ENCODE measurements at regions not wholly inside any gene's neighbourhood (a gene's known extent, or its start where the extent isn't known, plus 50 kb on each side); places are given as distances from the start of the nearest gene placed in this dataset.

- DNase-seq (ENCODE audit: low read depth in 2 of 2): no peak
Measured at GRCh38 chr14:36465178-36465577, 54.9 kb downstream of the NKX2-1 start.

GRCh38 chr14:36462890-36463289 lies 57.1 kb downstream of the NKX2-1 start:
- DNase-seq (ENCODE audit: low read depth in 2 of 2): no peak

- DNase-seq (ENCODE audit: low read depth in 2 of 2): no peak
Measured at GRCh38 chr14:36455241-36455627, 64.8 kb downstream of the NKX2-1 start.

GRCh38 chr14:36454599-36455240 lies 65.3 kb downstream of the NKX2-1 start:
- DNase-seq (ENCODE audit: low read depth in 2 of 2): no peak

DNA sequence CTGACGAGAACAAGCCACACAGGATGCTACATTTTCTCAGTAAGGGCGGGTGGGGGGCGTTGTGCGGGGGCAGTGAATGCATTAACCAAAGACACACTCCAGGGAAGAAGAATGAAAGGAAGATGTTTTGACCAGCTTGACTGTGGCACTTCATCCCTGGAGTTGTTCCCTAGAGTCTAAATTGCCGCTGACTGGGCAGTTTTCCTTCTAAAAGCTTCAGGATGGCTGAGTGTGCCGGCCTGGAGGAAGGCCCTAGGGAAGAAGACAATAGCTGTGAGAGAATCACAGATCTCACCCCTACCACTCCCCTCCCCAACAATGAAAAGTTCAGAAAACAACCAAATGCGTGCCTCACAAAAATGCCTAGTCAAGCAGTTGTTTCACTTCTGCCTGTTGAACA lies 67.2 kb downstream of the NKX2-1 start:
- DNase-seq (ENCODE audit: low read depth in 2 of 2): no peak

GRCh38 chr14:36451310-36452065 lies 68.5 kb downstream of the NKX2-1 start:
- DNase-seq (ENCODE audit: low read depth in 2 of 2): no peak

DNA sequence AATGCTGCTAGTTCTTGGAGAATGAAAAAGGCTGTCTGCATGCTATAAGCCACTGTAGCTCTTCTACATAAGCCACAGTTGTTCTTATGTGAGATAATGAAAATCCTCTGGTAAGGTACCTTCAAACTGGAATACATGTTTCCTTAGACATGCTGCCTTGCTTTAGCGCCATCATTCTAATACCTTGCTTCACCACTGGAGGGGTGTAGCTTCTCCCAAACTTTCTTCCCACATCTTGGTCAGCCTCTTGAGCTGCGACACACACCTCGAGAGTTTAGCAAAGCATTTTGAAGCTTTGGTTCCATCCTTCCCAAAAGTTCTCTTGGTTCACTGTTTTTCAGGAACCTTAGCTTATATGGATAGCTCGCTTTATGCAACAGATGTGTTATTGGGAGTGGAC lies 69.5 kb downstream of the NKX2-1 start:
- no peak for DNase-seq (ENCODE audit: low read depth in 2 of 2)

DNA sequence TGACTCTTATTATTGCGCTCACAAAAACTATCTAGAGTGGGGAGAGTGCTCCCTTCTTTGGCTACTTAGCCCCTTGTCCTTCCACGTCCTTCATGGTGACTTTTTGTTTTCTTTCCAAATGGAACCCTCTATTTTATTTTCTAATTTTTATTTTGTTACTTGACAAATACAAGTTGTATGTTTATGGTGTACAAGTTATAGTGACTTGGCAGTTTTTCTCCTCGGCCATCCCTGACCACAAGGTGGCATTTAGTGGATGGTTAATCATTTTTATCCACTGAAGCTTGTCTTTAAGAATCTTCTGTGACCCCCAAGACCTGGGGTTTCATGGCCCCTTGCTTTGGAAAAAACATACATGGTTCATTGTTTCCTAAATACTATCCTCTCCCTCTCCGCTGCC lies 70.1 kb downstream of the NKX2-1 start:
- no peak for DNase-seq (ENCODE audit: low read depth in 2 of 2)

- DNase-seq (ENCODE audit: low read depth in 2 of 2): no peak
Measured at GRCh38 chr14:36443374-36443773, 76.7 kb downstream of the NKX2-1 start.

DNA sequence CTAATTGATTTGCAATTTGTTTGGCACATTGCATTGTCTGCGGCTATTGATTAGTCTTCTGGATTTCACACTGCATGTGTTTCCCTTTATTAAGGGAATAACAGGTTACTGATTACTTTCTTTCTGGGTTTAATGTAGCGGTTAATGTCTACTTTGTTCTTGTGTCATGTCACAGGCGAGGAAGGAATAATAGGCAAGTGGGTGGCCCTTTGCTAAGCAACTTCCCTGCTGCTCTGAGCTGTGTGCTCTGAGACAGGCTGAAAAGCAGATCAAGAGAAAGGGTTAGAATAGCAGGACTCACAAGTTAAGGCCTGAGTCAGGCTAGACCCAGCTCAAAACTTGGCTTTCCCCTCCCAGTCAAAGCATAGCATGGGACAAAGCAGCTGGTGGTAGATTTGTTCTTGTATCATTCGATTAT lies 77.2 kb downstream of the NKX2-1 start:
- DNase-seq (ENCODE audit: low read depth in 2 of 2): no peak

DNA sequence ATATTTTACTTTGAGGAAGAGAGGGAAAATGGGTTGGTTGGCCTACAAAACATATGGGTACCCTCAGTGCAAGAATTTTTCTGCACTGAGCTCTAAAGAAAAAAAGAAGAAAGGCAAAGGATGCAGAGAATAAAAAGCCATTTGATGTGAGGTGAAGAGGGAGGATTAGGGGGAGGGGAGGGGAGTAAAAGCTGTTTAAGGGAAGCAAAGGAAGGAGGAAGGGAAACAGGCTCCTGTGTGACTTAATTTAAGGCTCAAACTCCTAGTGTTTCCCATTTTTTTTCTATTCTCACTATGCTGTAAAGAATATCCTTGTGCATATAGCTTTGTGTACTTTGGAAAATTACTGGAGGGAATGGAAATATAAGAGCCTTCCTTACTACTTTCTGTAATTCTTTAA lies 78.7 kb downstream of the NKX2-1 start:
- no peak for DNase-seq (ENCODE audit: low read depth in 2 of 2)

GRCh38 chr14:36439766-36440165 lies 80.3 kb downstream of the NKX2-1 start:
- DNase-seq (ENCODE audit: low read depth in 2 of 2): no peak

- DNase-seq (ENCODE audit: low read depth in 2 of 2): no peak
Measured at GRCh38 chr14:36438883-36439282, 81.1 kb downstream of the NKX2-1 start.

GRCh38 chr14:36430662-36431084 lies 89.4 kb downstream of the NKX2-1 start:
- no peak for DNase-seq (ENCODE audit: low read depth in 2 of 2)

DNA sequence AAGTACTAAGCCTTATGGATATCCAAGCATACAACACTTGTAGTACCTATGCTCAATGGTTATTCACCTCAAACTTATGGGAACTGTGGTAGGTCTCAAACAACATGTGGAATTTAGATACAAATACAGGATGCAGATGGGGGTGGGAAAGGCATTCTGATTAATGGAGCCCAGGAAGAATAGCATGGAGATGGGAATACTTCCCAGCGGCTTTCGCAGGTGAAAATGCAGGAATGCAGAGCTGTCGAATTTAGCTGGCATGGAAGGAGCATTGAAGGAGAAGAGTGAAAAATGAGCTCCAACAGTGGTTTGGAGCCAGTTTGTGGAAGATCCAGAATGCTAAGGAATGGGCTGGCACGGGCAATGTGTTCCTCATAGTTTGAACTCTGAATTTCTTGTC lies 89.9 kb downstream of the NKX2-1 start:
- no peak for DNase-seq (ENCODE audit: low read depth in 2 of 2)

GRCh38 chr14:36429692-36430091 lies 90.3 kb downstream of the NKX2-1 start:
- DNase-seq (ENCODE audit: low read depth in 2 of 2): no peak

DNA sequence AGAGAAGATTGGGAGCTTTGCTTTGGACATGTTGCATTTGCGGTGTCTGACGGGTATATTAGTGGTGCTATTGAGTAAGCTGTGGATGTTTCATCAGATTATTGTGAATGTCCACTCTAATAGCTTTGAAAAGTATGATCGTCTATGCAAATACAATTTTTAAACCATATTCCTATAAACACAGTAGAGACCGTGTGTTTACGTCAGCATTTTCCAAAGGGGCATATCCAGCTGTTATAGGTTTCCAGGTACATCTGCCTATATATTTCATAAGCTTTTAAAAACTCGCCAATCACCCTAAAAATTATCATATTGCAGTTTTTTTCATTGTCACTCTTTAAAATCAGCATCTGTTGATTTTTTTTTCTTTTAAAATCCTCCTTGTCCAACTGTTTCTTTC lies 91.7 kb downstream of the NKX2-1 start:
- DNase-seq (ENCODE audit: low read depth in 2 of 2): no peak

DNA sequence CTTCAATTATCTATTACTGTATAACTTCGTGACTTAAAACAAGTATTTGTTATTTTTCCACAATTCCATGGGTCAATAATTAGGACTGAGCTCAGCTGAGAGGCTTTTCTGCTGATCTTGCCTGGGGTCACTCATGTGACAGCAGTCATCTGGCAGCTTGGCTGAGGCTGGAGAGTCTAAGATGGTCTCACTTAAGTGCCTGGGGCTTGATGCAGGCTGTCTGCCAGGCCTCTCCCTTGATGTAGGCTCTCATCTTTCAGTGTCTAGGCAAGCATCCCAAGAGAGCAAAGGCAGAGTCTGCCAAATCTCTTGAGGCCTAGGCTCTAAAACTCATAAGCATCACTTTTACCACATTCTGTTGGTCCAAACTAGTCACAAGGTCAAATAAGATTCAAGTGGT lies 93.2 kb downstream of the NKX2-1 start:
- DNase-seq (ENCODE audit: low read depth in 2 of 2): no peak

DNA sequence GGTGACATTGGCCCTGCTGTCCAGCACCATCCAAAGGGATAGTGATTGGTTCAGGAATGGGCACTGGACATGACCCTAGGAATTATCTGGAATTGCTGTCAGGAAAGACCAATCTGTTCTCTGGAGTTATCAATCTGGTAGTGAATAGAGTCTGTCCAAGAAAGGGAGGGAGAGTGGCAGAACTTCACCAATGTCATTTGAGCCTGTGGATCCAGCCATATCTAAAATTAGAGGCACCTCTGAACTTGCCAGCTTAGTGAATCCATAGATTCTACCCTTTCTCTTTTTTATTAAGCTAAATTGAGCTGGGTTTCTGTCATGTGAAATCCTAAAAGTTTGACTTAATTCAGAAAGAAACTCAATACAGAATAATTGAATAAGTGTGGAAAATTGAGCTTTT lies 93.9 kb downstream of the NKX2-1 start:
- DNase-seq (ENCODE audit: low read depth in 2 of 2): no peak

DNA sequence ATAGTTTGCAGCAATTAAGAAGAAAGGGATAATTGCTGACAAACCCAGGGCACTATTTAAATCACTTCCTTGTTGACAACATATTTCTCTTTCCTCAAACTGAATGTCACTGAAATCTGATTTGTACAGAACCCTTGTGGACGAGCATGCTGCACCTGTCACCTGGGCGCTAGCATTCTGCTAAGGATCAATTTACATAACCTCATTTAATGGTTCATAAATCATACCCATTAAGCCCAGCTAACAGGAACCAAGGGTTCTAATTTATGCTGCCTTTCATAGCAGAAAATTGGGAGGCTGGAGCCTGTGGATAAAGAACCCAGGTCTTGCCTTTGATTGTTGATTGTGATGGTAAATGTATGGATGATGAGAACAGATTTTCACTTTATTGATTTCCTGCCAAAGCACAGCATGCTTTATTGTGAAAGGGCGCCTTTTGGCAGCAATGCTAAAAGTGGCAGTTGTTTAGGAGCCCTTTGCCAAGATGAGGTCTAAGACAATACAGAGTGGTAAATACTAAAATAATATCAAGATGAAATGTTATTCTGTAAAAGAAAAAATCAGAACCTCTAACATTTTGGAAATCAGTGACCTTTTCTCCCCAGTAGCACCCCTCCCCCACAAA lies 95.4 kb downstream of the NKX2-1 start:
- no peak for DNase-seq (ENCODE audit: low read depth in 2 of 2)

GRCh38 chr14:36423430-36423829 lies 96.6 kb downstream of the NKX2-1 start:
- DNase-seq (ENCODE audit: low read depth in 2 of 2): no peak

DNA sequence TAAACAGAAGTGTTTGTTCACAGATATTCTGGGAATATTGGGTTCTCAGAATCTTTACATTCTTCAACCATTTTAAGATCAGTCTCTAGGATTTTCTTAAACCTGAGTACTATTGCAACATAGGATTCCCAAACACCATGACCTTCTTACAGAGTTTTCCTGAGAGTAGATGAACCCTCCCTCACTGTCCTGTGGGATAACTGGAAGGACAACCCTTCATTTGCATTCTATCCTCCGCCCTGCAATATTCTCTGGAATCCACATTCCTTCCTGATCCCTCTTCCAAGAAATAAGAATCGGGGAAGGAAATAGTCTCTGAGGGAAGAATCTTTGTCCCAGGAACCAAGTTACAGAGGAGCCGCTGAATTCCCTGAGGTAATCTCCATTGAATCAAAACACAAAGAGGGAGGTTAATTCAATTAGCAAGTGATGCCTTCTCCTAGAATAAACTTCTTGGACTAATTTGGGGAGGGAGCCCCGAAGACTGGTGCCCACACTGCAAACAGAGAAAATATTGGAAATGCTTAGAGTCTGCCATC lies 99.8 kb upstream of the MBIP start:
- no peak for DNase-seq (ENCODE audit: low read depth in 2 of 2)

DNA sequence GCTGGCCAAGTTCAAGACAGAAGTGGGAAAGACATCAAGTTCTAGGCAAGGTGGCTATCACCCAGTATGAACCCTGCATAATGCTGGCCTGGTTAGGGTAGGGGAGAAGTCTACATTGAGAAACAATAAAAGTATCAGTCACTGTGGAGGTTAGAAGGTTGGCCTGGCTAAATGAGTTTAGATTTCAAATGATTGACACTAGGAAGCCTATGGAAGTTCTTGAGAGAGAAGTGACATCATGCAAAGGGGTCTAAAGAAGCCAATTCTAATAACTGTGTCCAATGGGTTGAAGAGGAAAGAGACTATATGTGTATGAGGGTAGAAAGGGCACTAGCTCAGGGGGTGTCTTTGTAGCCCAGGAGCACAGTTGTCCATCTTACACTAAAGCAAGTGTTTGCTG lies 98.5 kb upstream of the MBIP start:
- no peak for DNase-seq (ENCODE audit: low read depth in 2 of 2)
